Lung (tissue), 11 donors: ENCODE measurements at regions not wholly inside any gene's neighbourhood (a gene's known extent, or its start where the extent isn't known, plus 50 kb on each side); places are given as distances from the start of the nearest gene placed in this dataset.

Experiments used
- ATAC-seq: fragments of 200-7000 bp; cut with Tn5 transposase; one replicate; pipeline ENCODE4 v1.9.1; 2020; ENCODE audit warnings: moderate number of reproducible peaks; ENCODE audit not compliant: insufficient read depth, low FRiP score
- DNase-seq, 3 donors: peaks; one replicate each; pipeline ENCODE4 v3.0.0-alpha.2; 2013 to 2017
- H3K27ac ChIP-seq, 2 donors: one replicate each; pipeline ENCODE4 v1.5.1; 2013; ENCODE audit warnings: mild to moderate bottlenecking in 2 of 2, moderate library complexity in 2 of 2, control low read depth in 1 of 2, inconsistent platforms in 1 of 2, low read depth in 1 of 2, low read length in 1 of 2
- H3K27me3 ChIP-seq, 3 donors: one replicate each; pipeline ENCODE4 v1.5.1; 2013; ENCODE audit warnings: low read length in 2 of 3; ENCODE audit not compliant: control insufficient read depth in 3 of 3, insufficient read depth in 3 of 3
- H3K36me3 ChIP-seq, 4 donors: one replicate each; pipeline ENCODE4 v1.5.1; 2013; ENCODE audit warnings: low read length in 4 of 4, mild to moderate bottlenecking in 1 of 4, moderate library complexity in 1 of 4; ENCODE audit not compliant: control insufficient read depth in 4 of 4, insufficient read depth in 4 of 4
- H3K4me1 ChIP-seq, 5 donors: one replicate each; pipeline ENCODE4 v1.5.1; 2013; ENCODE audit warnings: low read length in 5 of 5, mild to moderate bottlenecking in 2 of 5, moderate library complexity in 1 of 5; ENCODE audit not compliant: control insufficient read depth in 5 of 5, insufficient read depth in 5 of 5
- H3K4me3 ChIP-seq: one replicate; pipeline ENCODE4 v1.5.1; 2013; ENCODE audit warnings: mild to moderate bottlenecking, control low read depth, moderate library complexity
- H3K9ac ChIP-seq, 2 donors: one replicate each; pipeline ENCODE4 v1.5.1; 2013; ENCODE audit warnings: low read length in 2 of 2, control low read depth in 1 of 2; ENCODE audit not compliant: insufficient read depth in 1 of 2
- H3K9me3 ChIP-seq, 4 donors: one replicate each; pipeline ENCODE4 v1.5.1; 2013; ENCODE audit warnings: low read length in 3 of 4, mild to moderate bottlenecking in 1 of 4, moderate library complexity in 1 of 4; ENCODE audit not compliant: control insufficient read depth in 4 of 4, insufficient read depth in 3 of 4
- CTCF ChIP-seq: IDR thresholded peaks from 2 replicates; pipeline ENCODE4 v1.5.1; 2012; ENCODE audit warnings: mild to moderate bottlenecking; ENCODE audit errors: control extremely low read depth, extremely low read depth
- WGBS, 2 donors: extraction: QIAGEN DNeasy Blood & Tissue Kit; methylation state at CpG; one replicate each; pipeline ENCODE4 v1.1.7; 2013; 5-methylcytosine and 5-hydroxymethylcytosine counted together
- donor health status: control.
- donor health status: control.
- donor health status: Bipolar disorder and iron deficiency.
- donor health status: healthy.
- donor health status: DM: yes; HTN: yes; CAD: no.

GRCh38 chr6:48036316-48036715 lies 74.7 kb downstream of the PTCHD4 start:
- Histone ChIP-seq H3K4me1 (no peaks in the 10 kb centered on the region), H3K9ac (no peak overlapping the region), H3K9me3 (no peaks in the 10 kb centered on the region), H3K4me3 (no peak overlapping the region), H3K36me3 (no peaks in the 10 kb centered on the region), H3K27ac (no peak overlapping the region), H3K27me3 (no peaks in the 10 kb centered on the region)
- WGBS, 2 donors = 82% methylated on average over 1 of the region's 1 CpG
- DNase-seq = no peak
- no peak for ATAC-seq
- TF ChIP-seq CTCF = no peak

- no peaks in the 10 kb centered on the region for H3K36me3 ChIP-seq
- TF ChIP-seq CTCF = no peak
- H3K9me3 ChIP-seq = no peaks in the 10 kb centered on the region
- DNase-seq = peak; percentile 26 to 71 (median 32)
- H3K27me3 ChIP-seq = no peaks in the 10 kb centered on the region
- H3K4me1 ChIP-seq = no peaks in the 10 kb centered on the region
- H3K27ac ChIP-seq = no peak overlapping the region
- H3K4me3 ChIP-seq = no peak overlapping the region
- no peak for ATAC-seq
- H3K9ac ChIP-seq = no peak overlapping the region
- WGBS, 2 donors = 72 to 76% methylated on average over 5 of the region's 5 CpGs
Observed at GRCh38 chr6:48032151-48032550, 78.8 kb downstream of the PTCHD4 start.

GRCh38 chr6:48031711-48032110 lies 79.3 kb downstream of the PTCHD4 start:
- WGBS, 2 donors = 89 to 90% methylated on average over 2 of the region's 2 CpGs
- H3K27ac ChIP-seq = no peak overlapping the region
- DNase-seq (no peak), ATAC-seq (no peak)
- TF ChIP-seq CTCF = no peak
- H3K4me3 ChIP-seq = no peak overlapping the region
- no peaks in the 10 kb centered on the region for H3K27me3 ChIP-seq
- H3K4me1 ChIP-seq = no peaks in the 10 kb centered on the region
- H3K9ac ChIP-seq = no peak overlapping the region
- H3K36me3 ChIP-seq = no peaks in the 10 kb centered on the region
- H3K9me3 ChIP-seq = no peaks in the 10 kb centered on the region

GRCh38 chr6:48027704-48028435 lies 83.1 kb downstream of the PTCHD4 start:
- H3K4me1 ChIP-seq = no peaks in the 10 kb centered on the region
- H3K27ac ChIP-seq = no peak overlapping the region
- H3K4me3 ChIP-seq = no peak overlapping the region
- no peaks in the 10 kb centered on the region for H3K27me3 ChIP-seq
- DNase-seq (no peak), ATAC-seq (no peak)
- 60 to 76% methylated on average over 8 of the region's 8 CpGs for WGBS, 2 donors
- H3K36me3 ChIP-seq = no peaks in the 10 kb centered on the region
- no peak for TF ChIP-seq CTCF
- H3K9me3 ChIP-seq = no peaks in the 10 kb centered on the region
- no peak overlapping the region for H3K9ac ChIP-seq
